GM12892 (cell line): ENCODE measurements at regions not wholly inside any gene's neighbourhood (a gene's known extent, or its start where the extent isn't known, plus 50 kb on each side); places are given as distances from the start of the nearest gene placed in this dataset.

Source experiments
- POLR2A ChIP-seq: IDR thresholded peaks from 2 replicates; pipeline ENCODE4 v1.6.1; 2011; ENCODE audit warnings: low read depth, low read length, control low read depth
- POLR2AphosphoS5 ChIP-seq: IDR thresholded peaks from 2 replicates; pipeline ENCODE4 v1.6.1; 2011; ENCODE audit warnings: low read depth, low read length, control low read depth
- TAF1 ChIP-seq: IDR thresholded peaks from 2 replicates; pipeline ENCODE4 v1.6.1; 2011; ENCODE audit warnings: low read depth, mild to moderate bottlenecking, control low read depth, low read length, borderline replicate concordance

- no peak for TF ChIP-seq POLR2A
- no peak for TF ChIP-seq POLR2AphosphoS5
- no peak for TF ChIP-seq TAF1
Measured at GRCh38 chr20:39326050-39326449, 363.9 kb downstream of the DHX35 start.
